GM21360 (cell line): ENCODE measurements at regions not wholly inside any gene's neighbourhood (a gene's known extent, or its start where the extent isn't known, plus 50 kb on each side); places are given as distances from the start of the nearest gene placed in this dataset.
"Not testable (repeated sequence)": the region's sequence is repeated elsewhere in the genome, so short reads cannot be mapped to it uniquely, and the experiment has no call there.

Experiments
- ATAC-seq: cut with Tn5 transposase; IDR thresholded peaks from one replicate; pipeline ENCODE4 v1.9.1; 2021; ENCODE audit warnings: mild to moderate bottlenecking, moderate library complexity; ENCODE audit not compliant: unreplicated experiment

- no peak for ATAC-seq
Observed at GRCh38 chr1:82065916-82066315, 265.2 kb downstream of the ADGRL2 start.

GRCh38 chr1:82064691-82065090 is 264.0 kb downstream of the ADGRL2 start:
- ATAC-seq: no peak

GRCh38 chr1:82062206-82062605 is 261.5 kb downstream of the ADGRL2 start:
- ATAC-seq: no peak

- ATAC-seq: no peak
Observed at GRCh38 chr1:82059959-82060358, 259.2 kb downstream of the ADGRL2 start.

- no peak for ATAC-seq
Observed at GRCh38 chr1:82057011-82057410, 256.3 kb downstream of the ADGRL2 start.

- not testable (repeated sequence) for ATAC-seq
Observed at GRCh38 chr1:82055375-82055774, 254.6 kb downstream of the ADGRL2 start.

GRCh38 chr1:82052563-82052962 is 251.8 kb downstream of the ADGRL2 start:
- no peak for ATAC-seq

- ATAC-seq: no peak
Observed at GRCh38 chr1:82048596-82048995, 247.9 kb downstream of the ADGRL2 start.

- no peak for ATAC-seq
Observed at GRCh38 chr1:82045221-82045620, 244.5 kb downstream of the ADGRL2 start.

GRCh38 chr1:82044536-82044935 is 243.8 kb downstream of the ADGRL2 start:
- ATAC-seq: no peak

GRCh38 chr1:82044111-82044510 is 243.4 kb downstream of the ADGRL2 start:
- ATAC-seq: no peak

- ATAC-seq: no peak
Observed at GRCh38 chr1:82042306-82043060, 241.7 kb downstream of the ADGRL2 start.
